ENCODE measurements at regions not wholly inside any gene's neighbourhood (a gene's known extent, or its start where the extent isn't known, plus 50 kb on each side); places are given as distances from the start of the nearest gene placed in this dataset.

DNA sequence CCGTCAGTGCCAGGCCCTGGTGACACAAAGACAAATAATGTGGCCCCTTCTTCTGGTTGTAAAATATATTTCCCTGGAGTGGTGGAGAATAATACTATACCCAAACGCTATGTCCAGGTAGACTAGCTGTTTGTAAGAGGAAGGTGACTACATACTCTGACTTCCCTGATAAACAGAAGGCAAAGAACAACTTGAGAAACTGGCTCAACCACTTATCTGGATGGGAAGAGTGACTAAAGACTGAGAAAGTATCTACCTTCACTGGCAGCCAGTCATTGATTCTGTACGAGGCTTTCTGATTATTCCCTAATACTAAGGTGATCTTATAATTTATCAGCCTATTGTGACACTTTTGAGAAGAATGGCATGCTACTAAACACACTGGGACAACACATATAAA lies 569.7 kb downstream of the EPHA7 start:
- TF ChIP-seq POLR2AphosphoS5 (IDR thresholded peaks at IDR 0.05) = no peak
- TF ChIP-seq, protein P1, sequence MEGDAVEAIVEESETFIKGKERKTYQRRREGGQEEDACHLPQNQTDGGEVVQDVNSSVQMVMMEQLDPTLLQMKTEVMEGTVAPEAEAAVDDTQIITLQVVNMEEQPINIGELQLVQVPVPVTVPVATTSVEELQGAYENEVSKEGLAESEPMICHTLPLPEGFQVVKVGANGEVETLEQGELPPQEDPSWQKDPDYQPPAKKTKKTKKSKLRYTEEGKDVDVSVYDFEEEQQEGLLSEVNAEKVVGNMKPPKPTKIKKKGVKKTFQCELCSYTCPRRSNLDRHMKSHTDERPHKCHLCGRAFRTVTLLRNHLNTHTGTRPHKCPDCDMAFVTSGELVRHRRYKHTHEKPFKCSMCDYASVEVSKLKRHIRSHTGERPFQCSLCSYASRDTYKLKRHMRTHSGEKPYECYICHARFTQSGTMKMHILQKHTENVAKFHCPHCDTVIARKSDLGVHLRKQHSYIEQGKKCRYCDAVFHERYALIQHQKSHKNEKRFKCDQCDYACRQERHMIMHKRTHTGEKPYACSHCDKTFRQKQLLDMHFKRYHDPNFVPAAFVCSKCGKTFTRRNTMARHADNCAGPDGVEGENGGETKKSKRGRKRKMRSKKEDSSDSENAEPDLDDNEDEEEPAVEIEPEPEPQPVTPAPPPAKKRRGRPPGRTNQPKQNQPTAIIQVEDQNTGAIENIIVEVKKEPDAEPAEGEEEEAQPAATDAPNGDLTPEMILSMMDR (IDR thresholded peaks at IDR 0.05) = no peak

Data from breast epithelium (tissue), 3 donors.